ENCODE measurements at regions not wholly inside any gene's neighbourhood (a gene's known extent, or its start where the extent isn't known, plus 50 kb on each side); places are given as distances from the start of the nearest gene placed in this dataset.

GRCh38 chr2:52895726-52896340 is 871.8 kb upstream of the CHAC2 start:
- no TSS peak for BruUV-seq (replicated peaks)
- no peak for DNase-seq (ENCODE audit: low spot score)
- Histone ChIP-seq H3K27ac (ENCODE audit: low read depth, low read length, poor library complexity, severe bottlenecking) (no peak overlapping the region), H3K27me3 (replicated peaks; ENCODE audit: insufficient read depth, low read depth, low read length, poor library complexity) (no peaks in the 10 kb centered on the region), H3K36me3 (ENCODE audit: insufficient read depth, low read length, poor library complexity, severe bottlenecking) (no peaks in the 10 kb centered on the region), H3K9me3 (ENCODE audit: low read depth, low read length, poor library complexity, severe bottlenecking) (peaks cover 14% of the 10 kb centered on the region), H3K4me3 (ENCODE audit: low read depth, low read length, poor library complexity, severe bottlenecking) (no peak overlapping the region), H3K4me1 (ENCODE audit: insufficient read depth, low read length, poor library complexity, severe bottlenecking) (no peaks in the 10 kb centered on the region)
- ChIA-PET CTCF (no interaction called here), POLR2A (ENCODE audit: low non-redundant PET) (no interaction called here)
- intact Hi-C loops (cut with micrococcal nuclease; ENCODE audit: unreplicated experiment): no loop called here
- TF ChIP-seq CTCF (conservative IDR thresholded peaks at IDR 0.05; ENCODE audit: low read depth, low read length): no peak
- TF ChIP-seq EZH2 (IDR thresholded peaks at IDR 0.05; ENCODE audit: borderline replicate concordance, low read depth, low read length, poor library complexity, severe bottlenecking): no peak

GRCh38 chr2:52886556-52886955 is 881.0 kb upstream of the CHAC2 start:
- BruUV-seq (replicated peaks): no TSS peak
- intact Hi-C loops (cut with micrococcal nuclease; ENCODE audit: unreplicated experiment): no loop called here
- H3K9me3 ChIP-seq (ENCODE audit: low read depth, low read length, poor library complexity, severe bottlenecking): no peaks in the 10 kb centered on the region
- H3K4me1 ChIP-seq (ENCODE audit: insufficient read depth, low read length, poor library complexity, severe bottlenecking): no peaks in the 10 kb centered on the region
- POLR2A ChIA-PET (ENCODE audit: low non-redundant PET): no interaction called here
- no peak overlapping the region for H3K27ac ChIP-seq (ENCODE audit: low read depth, low read length, poor library complexity, severe bottlenecking)
- TF ChIP-seq CTCF (conservative IDR thresholded peaks at IDR 0.05; ENCODE audit: low read depth, low read length) (no peak), EZH2 (IDR thresholded peaks at IDR 0.05; ENCODE audit: borderline replicate concordance, low read depth, low read length, poor library complexity, severe bottlenecking) (no peak)
- no peaks in the 10 kb centered on the region for H3K36me3 ChIP-seq (ENCODE audit: insufficient read depth, low read length, poor library complexity, severe bottlenecking)
- H3K27me3 ChIP-seq (replicated peaks; ENCODE audit: insufficient read depth, low read depth, low read length, poor library complexity): no peaks in the 10 kb centered on the region
- no peak for DNase-seq (ENCODE audit: low spot score)
- no peak overlapping the region for H3K4me3 ChIP-seq (ENCODE audit: low read depth, low read length, poor library complexity, severe bottlenecking)
- CTCF ChIA-PET: no interaction called here

- ChIA-PET POLR2A (ENCODE audit: low non-redundant PET) (no interaction called here), CTCF (no interaction called here)
- Histone ChIP-seq H3K36me3 (ENCODE audit: insufficient read depth, low read length, poor library complexity, severe bottlenecking) (no peaks in the 10 kb centered on the region), H3K27ac (ENCODE audit: low read depth, low read length, poor library complexity, severe bottlenecking) (no peak overlapping the region), H3K27me3 (replicated peaks; ENCODE audit: insufficient read depth, low read depth, low read length, poor library complexity) (no peaks in the 10 kb centered on the region), H3K9me3 (ENCODE audit: low read depth, low read length, poor library complexity, severe bottlenecking) (no peaks in the 10 kb centered on the region), H3K4me3 (ENCODE audit: low read depth, low read length, poor library complexity, severe bottlenecking) (no peak overlapping the region), H3K4me1 (ENCODE audit: insufficient read depth, low read length, poor library complexity, severe bottlenecking) (no peaks in the 10 kb centered on the region)
- BruUV-seq (replicated peaks): no TSS peak
- intact Hi-C loops (cut with micrococcal nuclease; ENCODE audit: unreplicated experiment): no loop called here
- TF ChIP-seq EZH2 (IDR thresholded peaks at IDR 0.05; ENCODE audit: borderline replicate concordance, low read depth, low read length, poor library complexity, severe bottlenecking) (no peak), CTCF (conservative IDR thresholded peaks at IDR 0.05; ENCODE audit: low read depth, low read length) (no peak)
- no peak for DNase-seq (ENCODE audit: low spot score)
Observed at GRCh38 chr2:52884761-52885352, 882.7 kb upstream of the CHAC2 start.
